Stimulated activated CD8-positive, alpha-beta memory T cell treated with anti-CD3 and anti-CD28 coated beads, Interleukin-12 subunit alpha, Interleukin-12 subunit beta, amount 100 ng/mL, for 24 hours (primary cell): ENCODE measurements at regions not wholly inside any gene's neighbourhood (a gene's known extent, or its start where the extent isn't known, plus 50 kb on each side); places are given as distances from the start of the nearest gene placed in this dataset.

Source experiments
- DNase-seq: peaks from one replicate; pipeline ENCODE4 v3.0.0-alpha.2; 2020; ENCODE audit errors: extremely low read depth

- DNase-seq, result no peak
Observed at GRCh38 chr2:126827371-126827770, 71.3 kb upstream of the TEX51 start.

GRCh38 chr2:126828051-126828450 lies 70.6 kb upstream of the TEX51 start:
- DNase-seq, result no peak

GRCh38 chr2:126828491-126828890 lies 70.2 kb upstream of the TEX51 start:
- no peak for DNase-seq

- no peak for DNase-seq
Observed at GRCh38 chr2:126831234-126832005, 67.3 kb upstream of the TEX51 start.

- DNase-seq, result no peak
Observed at GRCh38 chr2:126832014-126832413, 66.7 kb upstream of the TEX51 start.

GRCh38 chr2:126832757-126833156 lies 65.9 kb upstream of the TEX51 start:
- DNase-seq, result no peak

GRCh38 chr2:126834006-126834659 lies 64.6 kb upstream of the TEX51 start:
- no peak for DNase-seq

- DNase-seq, result no peak
Observed at GRCh38 chr2:126835261-126835660, 63.4 kb upstream of the TEX51 start.

- DNase-seq, result no peak
Observed at GRCh38 chr2:126835831-126836230, 62.9 kb upstream of the TEX51 start.

- no peak for DNase-seq
Observed at GRCh38 chr2:126836761-126837679, 61.7 kb upstream of the TEX51 start.

GRCh38 chr2:126837966-126838715 lies 60.5 kb upstream of the TEX51 start:
- DNase-seq, result no peak

GRCh38 chr2:126838716-126838985 lies 60.0 kb upstream of the TEX51 start:
- DNase-seq, result no peak

- no peak for DNase-seq
Observed at GRCh38 chr2:126839796-126840195, 58.9 kb upstream of the TEX51 start.

- DNase-seq, result no peak
Observed at GRCh38 chr2:126843081-126843480, 55.6 kb upstream of the TEX51 start.

- DNase-seq, result no peak
Observed at GRCh38 chr2:126846241-126846640, 52.4 kb upstream of the TEX51 start.
